Liver (tissue), 3 donors: ENCODE measurements at regions not wholly inside any gene's neighbourhood (a gene's known extent, or its start where the extent isn't known, plus 50 kb on each side); places are given as distances from the start of the nearest gene placed in this dataset.

Source experiments
- ATF3 ChIP-seq: IDR thresholded peaks from 2 replicates; pipeline ENCODE4 v1.6.1; 2016; ENCODE audit warnings: antibody characterized with exemption
- CTCF ChIP-seq: fragments of 150-350 bp; IDR thresholded peaks from 2 replicates; pipeline ENCODE4 v1.5.1; 2017; ENCODE audit warnings: improper control_type of control experiment, low read depth, low read length; ENCODE audit not compliant: missing input control
- FOXA1 ChIP-seq: IDR thresholded peaks from 2 replicates; pipeline ENCODE4 v1.6.1; 2016; ENCODE audit warnings: antibody characterized with exemption
- JUND ChIP-seq, 2 donors: IDR thresholded peaks; 2 replicates each; pipeline ENCODE4 v1.6.1; 2016; ENCODE audit warnings: antibody characterized with exemption in 2 of 2
- MAX ChIP-seq: IDR thresholded peaks from 2 replicates; pipeline ENCODE4 v1.6.1; 2016; ENCODE audit warnings: antibody characterized with exemption
- RAD21 ChIP-seq, 2 donors: IDR thresholded peaks; 2 replicates each; pipeline ENCODE4 v1.6.1; 2016; ENCODE audit warnings: antibody characterized with exemption in 2 of 2, mild to moderate bottlenecking in 2 of 2
- REST ChIP-seq: IDR thresholded peaks from 2 replicates; pipeline ENCODE4 v1.6.1; 2016; ENCODE audit warnings: antibody characterized with exemption, mild to moderate bottlenecking
- SP1 ChIP-seq: IDR thresholded peaks from 2 replicates; pipeline ENCODE4 v1.6.1; 2018; ENCODE audit warnings: antibody characterized with exemption, mild to moderate bottlenecking
- TAF1 ChIP-seq: conservative IDR thresholded peaks from 2 replicates; pipeline ENCODE4 v1.6.1; 2016; ENCODE audit warnings: antibody characterized with exemption, mild to moderate bottlenecking
- donor health status: healthy.
- donor health status: healthy.

GRCh38 chr1:163574119-163574518, 252.4 kb downstream of the NUF2 start:
- TF ChIP-seq CTCF (no peak), ATF3 (no peak), MAX (no peak), RAD21 (IDR thresholded peaks at IDR 0.05) (no peak), REST (no peak), TAF1 (no peak), JUND (IDR thresholded peaks at IDR 0.05) (no peak), SP1 (no peak), FOXA1 (no peak)
